HG03342 (cell line): ENCODE measurements at regions not wholly inside any gene's neighbourhood (a gene's known extent, or its start where the extent isn't known, plus 50 kb on each side); places are given as distances from the start of the nearest gene placed in this dataset.

Experiments
- ATAC-seq: cut with Tn5 transposase; IDR thresholded peaks from one replicate; pipeline ENCODE4 v1.9.1; 2021; ENCODE audit warnings: mild to moderate bottlenecking, moderate library complexity; ENCODE audit not compliant: unreplicated experiment

DNA sequence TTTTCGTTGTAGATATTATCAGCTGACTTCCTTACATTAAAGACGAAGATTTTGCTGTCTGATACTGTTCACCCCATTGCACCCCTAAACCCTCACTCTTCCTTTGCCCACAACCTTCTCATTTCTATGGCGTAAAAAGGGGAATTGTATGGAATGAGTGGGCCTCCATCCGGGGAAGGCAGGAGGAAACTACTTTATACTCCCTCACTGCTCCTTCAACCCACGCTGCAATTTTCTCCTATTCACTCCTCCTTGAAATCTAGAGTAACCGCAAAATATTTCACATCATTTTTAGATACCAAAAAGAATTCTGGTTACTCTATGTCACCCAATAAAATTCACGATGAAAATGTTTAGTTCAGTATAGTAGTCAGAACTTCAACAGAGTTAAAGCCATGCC is 330.8 kb downstream of the DIRAS2 start:
- no peak for ATAC-seq

DNA sequence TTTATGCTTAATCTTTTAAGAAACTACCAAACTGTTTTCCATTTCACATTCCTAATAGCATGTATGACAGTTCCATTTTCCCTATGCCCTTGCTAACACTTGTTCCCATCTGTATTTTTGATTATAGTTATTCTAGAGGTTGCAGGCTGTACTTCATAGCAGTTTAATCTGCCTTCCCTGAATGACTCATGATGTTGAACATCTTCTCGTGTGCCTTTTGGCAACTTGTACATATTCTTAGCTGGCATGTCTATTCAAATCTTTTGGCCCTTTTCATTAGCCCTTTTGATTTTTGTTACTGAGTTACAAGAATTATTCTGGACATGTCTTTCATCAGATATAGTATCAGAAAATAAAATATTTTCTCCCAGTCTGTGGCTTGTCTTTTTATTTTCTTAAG is 320.3 kb downstream of the DIRAS2 start:
- ATAC-seq, result no peak

DNA sequence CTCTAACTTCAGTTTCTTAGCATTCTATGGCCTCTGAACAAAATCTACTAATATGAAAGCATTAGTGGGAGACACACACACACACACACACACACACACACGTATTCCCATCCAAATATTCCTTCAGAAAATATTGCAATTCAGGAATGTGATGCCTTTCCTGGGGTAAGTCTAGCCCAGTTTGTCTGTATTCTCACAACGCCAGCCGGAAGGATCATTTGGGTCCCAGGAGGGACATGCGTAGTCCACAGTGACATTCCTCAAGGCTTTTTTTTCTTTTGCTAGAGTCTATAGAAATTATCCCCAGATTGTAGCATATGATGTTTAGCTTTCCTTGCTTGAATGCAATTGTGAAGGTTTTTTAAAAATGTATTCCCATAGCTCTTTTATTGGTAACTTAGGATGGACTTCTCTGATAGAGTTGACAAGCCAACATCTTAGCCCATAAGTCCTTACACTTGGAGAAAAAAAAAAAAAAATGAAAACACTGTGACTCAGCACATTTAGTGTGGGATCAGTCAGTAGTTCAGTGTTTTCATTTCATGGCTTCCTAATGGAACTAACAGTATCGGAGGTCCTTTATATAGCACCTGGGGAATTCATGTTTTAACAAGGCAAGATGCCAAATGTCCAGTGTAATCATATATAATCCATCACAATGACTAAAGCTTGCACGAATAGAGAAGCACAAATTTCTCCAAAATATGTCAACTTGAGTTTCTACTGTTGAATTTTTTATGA is 316.5 kb downstream of the DIRAS2 start:
- ATAC-seq, result no peak

DNA sequence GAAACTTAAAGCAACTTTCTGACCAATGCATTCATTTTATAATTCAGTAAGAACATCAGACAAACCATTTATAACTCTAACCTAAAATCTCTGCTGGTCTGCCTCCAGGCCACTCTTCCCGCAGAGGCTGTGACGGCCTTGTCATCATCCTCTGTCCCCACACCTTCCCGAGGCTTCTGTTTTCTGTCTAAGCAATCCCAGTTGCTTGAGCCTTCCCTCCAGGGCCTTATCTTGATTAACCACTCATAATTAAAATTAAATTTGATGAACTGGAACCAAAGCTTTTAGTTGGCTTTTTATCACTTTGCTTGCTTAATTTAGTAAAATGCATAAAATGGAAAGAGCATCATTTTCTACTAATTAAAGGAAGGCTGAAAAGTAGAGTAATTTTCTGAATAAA is 312.4 kb downstream of the DIRAS2 start:
- ATAC-seq, result no peak

DNA sequence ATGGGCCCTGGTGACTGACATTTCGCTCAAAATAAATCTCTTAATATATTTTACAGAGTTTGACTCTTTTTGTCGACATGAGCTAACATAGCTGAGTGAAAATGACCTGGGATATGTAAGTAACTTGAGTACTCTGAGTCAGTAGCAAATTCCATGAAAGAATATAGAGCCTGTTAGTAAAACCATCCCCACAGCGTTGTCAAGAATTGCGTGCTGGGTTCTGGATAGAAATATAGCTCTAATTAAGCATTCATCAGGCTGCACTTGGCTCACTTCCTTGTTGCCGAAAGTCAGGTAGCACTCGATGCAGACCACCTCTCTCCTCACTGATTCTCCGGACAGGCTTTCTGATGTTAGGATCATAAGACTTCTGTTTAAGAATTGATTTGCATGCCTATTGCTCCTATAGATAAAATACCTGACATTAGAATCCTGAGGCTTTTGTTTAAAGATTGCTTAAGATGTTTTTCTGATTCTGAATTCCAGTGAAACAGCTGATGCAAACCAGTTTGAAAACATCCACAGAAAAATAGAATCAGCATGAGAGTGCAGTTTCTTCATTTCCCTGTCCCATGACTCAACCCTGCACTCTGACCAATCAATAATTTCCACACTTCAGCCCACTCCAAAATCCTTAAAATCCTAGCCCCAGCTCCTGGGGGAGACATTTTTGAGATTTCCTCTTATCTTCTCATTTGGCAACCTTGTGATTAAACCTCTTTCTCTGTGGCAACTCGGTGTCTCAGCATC is 310.6 kb downstream of the DIRAS2 start:
- ATAC-seq, result no peak

DNA sequence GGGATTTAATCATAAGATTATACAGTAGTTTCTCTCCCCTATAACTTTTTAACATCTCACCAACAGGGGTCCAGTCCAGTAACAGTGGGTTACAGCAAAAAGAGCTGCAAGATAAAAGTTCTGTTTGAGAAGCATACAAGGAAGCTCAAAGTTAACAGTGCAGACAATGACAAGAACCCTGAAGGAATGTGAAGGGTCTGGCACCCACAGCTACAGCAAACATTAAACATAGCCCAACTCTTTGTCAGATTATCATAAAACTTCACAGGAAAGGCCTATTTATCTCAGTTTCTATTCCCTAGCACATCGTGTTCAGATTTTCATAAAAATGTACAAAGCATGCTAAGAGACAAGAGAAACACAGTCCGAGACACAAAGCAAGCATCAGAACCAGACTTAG is 309.4 kb downstream of the DIRAS2 start:
- no peak for ATAC-seq

DNA sequence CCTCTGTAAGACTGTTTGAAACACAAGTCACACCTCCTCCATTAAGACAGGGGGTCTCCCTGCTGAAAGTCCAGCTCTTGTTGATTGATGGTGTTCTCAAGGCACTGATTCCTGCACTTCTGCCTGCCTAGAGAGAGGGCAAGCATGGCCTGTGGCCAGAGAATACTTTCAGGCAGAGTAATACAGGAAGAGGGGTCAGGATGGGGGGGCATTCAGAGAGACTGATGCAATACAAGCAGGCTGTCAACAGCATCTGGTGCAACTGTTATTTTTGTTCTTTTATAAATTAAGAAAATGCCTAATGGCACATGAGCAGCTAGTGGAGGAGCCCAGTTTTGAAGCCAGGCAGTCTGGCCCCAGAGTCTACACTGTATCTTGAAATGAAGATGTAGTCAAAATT is 302.2 kb downstream of the DIRAS2 start:
- ATAC-seq, result no peak

DNA sequence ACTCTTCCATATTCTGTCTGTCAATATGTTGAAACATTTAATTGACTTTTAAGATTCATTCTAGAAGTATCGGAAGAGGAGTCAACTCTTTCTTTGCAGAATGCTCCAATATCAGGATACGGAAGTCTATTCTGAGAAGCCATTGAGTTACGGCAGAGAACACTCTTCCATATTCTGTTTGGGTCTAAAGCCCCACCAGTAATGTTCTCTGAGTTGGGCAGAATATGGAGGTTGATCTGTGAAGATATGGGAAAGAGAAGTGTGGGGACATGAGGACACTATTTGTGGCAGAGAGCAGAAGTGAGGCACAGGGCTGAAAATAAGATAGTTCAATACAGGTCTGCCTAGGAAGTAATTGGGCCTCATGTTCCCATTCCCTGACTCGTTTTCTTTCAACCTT is 300.0 kb downstream of the DIRAS2 start:
- no peak for ATAC-seq

DNA sequence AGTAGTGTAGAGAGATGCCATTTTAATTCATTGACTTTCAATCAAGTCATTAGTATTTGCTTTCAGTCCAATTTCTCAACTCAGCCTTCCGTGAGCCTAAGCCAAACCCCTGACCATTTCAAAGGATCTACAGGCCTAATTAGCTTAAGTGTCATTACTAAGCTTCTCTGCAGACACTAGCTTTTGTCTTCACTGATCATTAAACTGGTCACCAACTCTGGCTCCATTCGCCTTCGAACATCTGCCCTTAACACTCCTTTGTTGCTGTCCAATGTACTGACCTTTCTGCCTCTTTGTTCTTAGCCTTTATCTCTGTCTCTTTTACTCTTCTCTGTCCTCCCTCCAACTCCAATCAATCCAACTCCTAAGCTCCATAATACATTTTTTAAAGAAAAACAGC is 299.3 kb downstream of the DIRAS2 start:
- no peak for ATAC-seq

DNA sequence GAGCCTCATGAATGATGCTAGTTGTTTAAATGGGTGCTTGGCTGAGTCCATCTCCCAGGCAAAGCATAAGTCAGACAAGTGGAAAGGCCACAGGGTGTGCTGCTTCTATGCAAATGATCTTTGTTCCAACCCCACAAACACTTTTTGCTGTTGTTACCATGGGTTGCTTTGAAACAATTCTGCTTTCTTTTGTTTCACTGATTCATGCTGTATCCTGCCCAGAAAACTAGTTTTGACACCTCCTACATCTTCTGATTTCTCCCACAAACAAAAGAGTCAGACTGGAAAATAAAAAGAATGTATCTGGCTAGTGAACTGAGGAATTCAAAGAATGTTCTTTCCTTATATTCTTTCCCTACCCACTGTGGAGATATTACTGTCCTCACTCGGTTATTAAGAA is 298.6 kb downstream of the DIRAS2 start:
- no peak for ATAC-seq

DNA sequence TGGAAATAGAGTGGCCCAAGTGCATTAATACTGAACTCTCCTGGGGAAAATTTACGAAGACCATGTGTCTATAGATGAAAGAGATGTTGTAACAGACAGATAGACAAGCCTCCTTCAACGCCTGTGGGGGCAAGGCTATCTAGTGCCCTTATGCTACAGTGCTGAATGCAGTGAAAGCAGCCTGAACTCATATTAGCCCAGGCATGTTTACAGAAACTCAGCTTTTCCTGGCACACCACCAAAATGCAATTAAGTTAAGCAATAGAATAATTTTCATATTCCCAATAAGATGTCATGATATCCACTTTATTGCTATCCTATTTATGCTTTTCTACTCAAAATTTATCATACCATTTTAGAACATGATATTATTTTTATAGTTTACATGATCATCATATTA is 277.0 kb downstream of the DIRAS2 start:
- no peak for ATAC-seq

DNA sequence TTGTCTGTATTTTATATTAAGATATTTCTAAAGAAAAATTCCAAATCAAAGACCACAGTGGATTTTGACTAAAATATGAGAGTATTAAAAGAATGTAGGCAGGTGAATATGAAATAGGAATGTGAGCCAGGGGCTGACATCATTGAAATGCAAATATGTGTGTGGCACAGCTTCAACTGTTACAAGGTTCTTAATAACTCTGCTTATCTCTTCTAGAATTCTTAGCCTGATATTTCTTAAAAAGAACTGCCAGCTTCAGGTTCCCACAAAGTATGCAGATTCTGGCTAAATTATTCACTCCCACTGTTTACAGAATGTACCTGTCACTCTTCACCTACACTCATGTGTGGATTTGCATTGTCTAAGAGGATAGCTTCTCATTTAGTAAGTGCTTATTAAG is 274.4 kb downstream of the DIRAS2 start:
- no peak for ATAC-seq

DNA sequence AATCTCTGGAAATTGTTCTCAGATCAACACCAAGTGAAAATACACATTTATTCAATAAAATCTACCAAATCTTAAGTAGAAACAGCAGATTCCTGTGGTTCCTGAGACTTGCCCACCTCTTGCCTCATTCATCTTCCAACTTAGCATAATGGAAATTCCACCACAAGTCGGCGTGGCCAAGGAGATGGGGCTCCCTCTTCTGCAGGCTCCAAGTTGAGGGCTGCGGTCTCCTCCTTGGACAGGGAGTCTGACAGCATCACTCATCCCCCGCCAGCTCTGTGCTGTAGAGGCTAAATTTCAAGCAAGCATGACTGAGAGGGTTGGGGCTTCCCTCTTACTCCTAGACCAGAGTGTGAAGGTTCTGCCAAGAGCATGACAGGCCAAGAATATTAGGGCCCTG is 273.7 kb downstream of the DIRAS2 start:
- no peak for ATAC-seq

DNA sequence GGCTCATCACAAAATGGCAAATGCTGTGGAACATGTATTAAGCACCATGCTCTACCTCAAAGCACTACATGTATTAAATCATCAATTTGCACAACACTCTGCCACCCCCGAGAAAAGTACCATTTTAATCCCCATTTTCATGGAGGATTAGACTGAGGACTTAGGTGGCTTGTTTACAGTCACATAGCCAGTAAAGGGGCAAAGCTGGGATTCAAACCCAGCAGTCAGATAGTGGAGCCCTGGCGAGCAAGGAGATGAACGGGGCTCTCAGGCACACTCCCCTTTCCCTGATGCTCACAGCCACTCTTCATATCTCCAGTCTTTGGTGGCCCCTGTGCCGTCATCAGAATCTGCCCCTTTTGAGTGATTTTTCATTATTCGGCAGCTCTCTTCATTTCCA is 262.9 kb downstream of the DIRAS2 start:
- no peak for ATAC-seq

DNA sequence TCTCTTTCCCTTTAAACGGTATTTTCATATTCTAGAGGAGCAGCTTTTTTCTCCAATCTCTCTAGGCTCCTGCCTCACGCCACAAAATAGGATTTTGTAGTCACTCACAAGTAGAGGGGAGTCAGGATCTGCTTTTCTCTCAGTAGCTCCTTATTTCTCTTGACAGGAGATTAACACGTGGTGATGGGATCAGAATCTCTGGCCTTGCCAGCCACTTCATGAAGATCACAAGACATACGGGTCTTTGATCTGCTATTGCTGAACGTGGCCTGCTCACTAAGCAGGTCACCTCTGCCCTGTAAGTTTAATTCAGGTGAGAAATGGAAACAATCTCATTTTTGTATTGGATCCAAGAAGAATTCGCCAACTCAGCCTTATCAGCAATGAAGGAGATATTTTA is 257.5 kb downstream of the DIRAS2 start:
- ATAC-seq, result no peak

DNA sequence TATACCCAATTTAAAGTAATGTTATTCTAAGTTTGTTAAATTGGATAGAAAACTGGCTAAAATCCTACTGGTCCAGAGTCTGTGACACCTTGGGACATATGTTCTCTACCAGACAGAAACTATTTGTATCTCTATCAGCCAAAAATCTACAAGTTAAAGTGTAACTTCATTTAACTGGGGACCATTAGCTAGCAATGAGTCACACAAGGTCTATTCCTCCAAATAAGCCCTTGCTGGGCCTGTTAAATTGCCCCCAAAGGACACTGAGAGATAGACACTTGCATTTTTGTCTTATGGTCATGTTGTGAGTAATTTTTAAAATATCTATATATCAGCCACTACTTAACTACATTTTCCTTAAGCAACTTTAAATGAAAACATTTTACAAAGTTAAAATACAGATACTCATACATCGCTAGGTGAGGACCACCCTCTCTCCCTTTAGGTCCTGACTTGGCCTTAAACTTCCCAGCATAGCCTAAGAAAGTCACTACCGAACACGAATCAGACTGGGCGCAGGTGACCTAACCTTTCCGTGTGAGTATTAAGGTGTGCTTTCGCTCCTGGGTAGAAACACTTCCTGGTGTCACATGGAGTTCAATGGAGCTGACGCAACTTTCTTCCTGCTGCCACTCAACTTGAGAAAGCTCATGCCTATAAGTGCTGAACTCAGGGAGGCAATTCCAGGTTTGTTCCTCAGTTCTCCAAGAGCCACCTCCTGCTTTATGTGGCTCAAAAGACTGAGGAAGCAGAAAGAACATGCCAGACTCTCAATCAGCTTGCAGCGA is 249.1 kb downstream of the DIRAS2 start:
- no peak for ATAC-seq

DNA sequence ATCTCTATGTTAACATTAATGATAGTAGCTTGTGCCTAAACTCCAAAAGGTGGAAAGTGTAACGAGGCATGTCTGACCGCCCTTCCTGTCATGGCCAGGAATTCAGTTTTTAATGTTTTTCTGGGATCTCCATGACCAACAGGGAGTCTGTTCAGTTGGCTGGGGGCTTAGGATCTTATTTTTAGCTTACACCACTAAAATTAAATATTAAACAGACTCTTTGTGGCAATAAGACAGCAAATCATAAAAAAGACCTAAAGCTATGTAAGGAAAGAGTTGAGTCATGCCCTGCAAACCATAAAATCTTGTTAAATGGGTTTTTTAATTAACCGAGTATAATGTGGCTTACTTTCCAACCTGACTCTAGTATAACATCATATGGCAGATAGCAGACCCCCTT is 247.8 kb downstream of the DIRAS2 start:
- ATAC-seq, result no peak

DNA sequence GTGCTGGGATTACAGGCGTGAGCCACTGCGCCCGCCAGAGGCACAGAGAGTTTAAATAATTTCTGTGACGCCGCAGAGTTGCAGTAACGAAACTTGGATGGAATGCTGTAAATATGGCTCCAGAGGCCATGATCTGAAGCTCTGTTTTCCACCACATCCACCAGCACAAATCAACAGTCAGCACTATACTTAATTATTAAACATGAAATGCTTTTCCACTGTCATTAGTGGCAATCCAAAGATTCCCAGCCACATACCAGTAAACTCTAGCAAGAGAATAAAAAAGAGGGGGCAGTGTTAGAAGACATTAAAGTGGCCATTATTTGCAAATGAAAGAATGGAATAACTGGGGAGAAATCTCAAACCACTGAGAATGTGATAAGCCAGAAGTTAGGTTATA is 242.5 kb downstream of the DIRAS2 start:
- ATAC-seq, result no peak

DNA sequence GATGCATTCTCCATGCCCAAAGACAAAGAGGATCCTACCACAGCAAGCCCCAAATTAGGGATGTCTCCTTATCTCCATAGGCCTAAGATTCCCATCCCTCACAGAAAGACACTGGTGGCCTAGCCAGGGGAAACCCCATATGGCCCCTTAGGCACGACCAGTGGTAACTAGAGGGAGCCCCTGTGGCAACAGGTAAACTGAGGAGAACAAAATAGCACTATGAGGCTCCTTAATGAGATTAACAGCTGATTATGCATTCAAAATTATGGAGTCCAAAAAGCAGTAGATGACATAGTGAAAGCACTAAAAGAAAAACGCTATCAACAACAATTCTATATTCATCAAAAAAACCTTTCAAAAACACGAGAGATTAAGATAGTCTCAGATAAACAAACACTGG is 234.0 kb downstream of the DIRAS2 start:
- no peak for ATAC-seq

DNA sequence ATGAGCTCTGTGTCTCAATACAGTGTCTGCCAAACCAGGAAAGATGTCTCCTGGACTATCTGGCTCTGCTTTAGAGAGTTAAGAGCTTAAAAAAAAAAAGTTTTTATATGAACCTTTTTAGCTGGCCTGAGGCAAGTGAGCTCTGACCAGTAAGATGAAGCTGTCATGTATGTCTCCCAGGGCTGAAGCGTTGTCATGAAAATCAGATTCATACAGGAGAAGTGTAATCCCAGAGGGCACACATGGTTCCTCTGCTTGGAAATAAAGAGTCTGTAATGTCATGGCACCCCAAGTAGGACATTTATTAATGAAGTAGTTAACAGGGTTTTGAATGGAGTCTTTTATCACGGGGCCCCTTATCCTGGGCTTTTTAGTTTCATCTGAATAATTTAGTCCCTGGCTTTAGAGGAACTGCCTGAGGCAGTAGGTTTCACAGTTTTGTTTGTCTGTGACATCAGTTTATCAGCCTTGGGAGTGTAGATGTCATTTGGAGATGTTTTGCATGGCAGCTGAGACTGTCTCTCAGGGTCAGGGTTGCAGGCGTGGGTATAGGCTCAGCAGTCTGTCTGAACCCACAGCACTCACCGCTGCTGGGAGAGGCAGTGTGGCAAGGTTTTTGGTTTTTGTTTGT is 223.3 kb downstream of the DIRAS2 start:
- no peak for ATAC-seq

DNA sequence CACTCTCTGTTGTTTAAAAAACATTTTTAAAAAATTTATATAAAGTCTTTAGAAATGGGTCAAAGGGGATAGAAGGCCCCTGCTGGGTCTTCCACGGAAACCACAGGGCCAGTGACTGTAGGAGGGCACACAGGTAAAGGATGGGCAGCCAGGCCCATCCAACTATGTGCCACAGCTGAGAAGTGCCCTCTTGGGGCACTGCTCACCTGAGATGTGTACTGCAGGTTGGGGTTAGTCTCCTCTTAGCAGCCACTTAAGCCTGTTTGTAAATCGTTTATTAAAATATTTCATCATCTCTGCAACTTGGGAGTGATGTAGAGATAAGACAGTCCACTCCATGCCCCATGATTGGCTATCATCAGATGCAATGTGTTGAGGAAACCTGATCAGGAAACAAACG is 222.4 kb downstream of the DIRAS2 start:
- ATAC-seq, result no peak
